Endodermal cell (in vitro differentiated cells): ENCODE measurements at regions not wholly inside any gene's neighbourhood (a gene's known extent, or its start where the extent isn't known, plus 50 kb on each side); places are given as distances from the start of the nearest gene placed in this dataset.

Experiments used
- DNase-seq: peaks from one replicate; pipeline ENCODE4 v3.0.0-alpha.2; 2017
- H3K27ac ChIP-seq: 2 replicates; pipeline ENCODE4 v1.5.1; 2013; ENCODE audit warnings: mild to moderate bottlenecking, low read depth, low read length, moderate library complexity
- H3K27me3 ChIP-seq: 2 replicates; pipeline ENCODE4 v1.6.1; 2013; ENCODE audit warnings: mild to moderate bottlenecking, low read length, moderate library complexity; ENCODE audit not compliant: insufficient read depth, control insufficient read depth, poor library complexity, severe bottlenecking
- H3K36me3 ChIP-seq: 2 replicates; pipeline ENCODE4 v1.7.0; 2013; ENCODE audit warnings: mild to moderate bottlenecking, low read length, moderate library complexity; ENCODE audit not compliant: control insufficient read depth, insufficient read depth
- H3K4me1 ChIP-seq: one replicate; pipeline ENCODE4 v1.7.0; 2013; ENCODE audit warnings: low read length; ENCODE audit not compliant: control insufficient read depth, insufficient read depth
- H3K4me3 ChIP-seq: 2 replicates; pipeline ENCODE4 v1.5.1; 2013; ENCODE audit warnings: mild to moderate bottlenecking, low read length, moderate library complexity
- H3K9ac ChIP-seq: 2 replicates; pipeline ENCODE4 v1.6.1; 2013; ENCODE audit warnings: mild to moderate bottlenecking, low read length, moderate library complexity; ENCODE audit not compliant: poor library complexity, severe bottlenecking; ENCODE audit errors: extremely low read depth
- H3K9me3 ChIP-seq: 2 replicates; pipeline ENCODE4 v1.6.1; 2013; ENCODE audit warnings: mild to moderate bottlenecking, low read length, moderate library complexity; ENCODE audit not compliant: control insufficient read depth
- H3K27ac Mint-ChIP-seq: 2 replicates; pipeline ENCODE4 v1.8.0; 2020; ENCODE audit warnings: mixed read lengths
- H3K27me3 Mint-ChIP-seq: 2 replicates; pipeline ENCODE4 v1.8.0; 2021; ENCODE audit warnings: mild to moderate bottlenecking, mixed read lengths; ENCODE audit not compliant: insufficient read depth
- H3K36me3 Mint-ChIP-seq: 2 replicates; pipeline ENCODE4 v1.8.0; 2020; ENCODE audit warnings: low read depth, mixed read lengths
- H3K4me1 Mint-ChIP-seq: 2 replicates; pipeline ENCODE4 v1.8.0; 2020; ENCODE audit warnings: mixed read lengths
- H3K4me3 Mint-ChIP-seq: 2 replicates; pipeline ENCODE4 v1.8.0; 2020; ENCODE audit warnings: mild to moderate bottlenecking, moderate library complexity, mixed read lengths
- H3K9me3 Mint-ChIP-seq: 2 replicates; pipeline ENCODE4 v1.8.0; 2020; ENCODE audit warnings: mild to moderate bottlenecking, mixed read lengths
- WGBS, 2 experiments: methylation state at CpG; one replicate each; pipeline versions ENCODE4 v1.1.5 to v1.1.7; 2013; ENCODE audit warnings: missing lambda C conversion rate in 2 of 2, mixed read lengths in 1 of 2; ENCODE audit not compliant: insufficient coverage in 1 of 2, insufficient read length in 1 of 2; 5-methylcytosine and 5-hydroxymethylcytosine counted together
- TF ChIP-seq, protein P1 (sequence below): fragments of 200-600 bp; sonication (generic); conservative IDR thresholded peaks from 2 replicates; pipeline ENCODE4 v1.5.0; 2021; ENCODE audit warnings: antibody characterized with exemption, mild to moderate bottlenecking

DNA sequence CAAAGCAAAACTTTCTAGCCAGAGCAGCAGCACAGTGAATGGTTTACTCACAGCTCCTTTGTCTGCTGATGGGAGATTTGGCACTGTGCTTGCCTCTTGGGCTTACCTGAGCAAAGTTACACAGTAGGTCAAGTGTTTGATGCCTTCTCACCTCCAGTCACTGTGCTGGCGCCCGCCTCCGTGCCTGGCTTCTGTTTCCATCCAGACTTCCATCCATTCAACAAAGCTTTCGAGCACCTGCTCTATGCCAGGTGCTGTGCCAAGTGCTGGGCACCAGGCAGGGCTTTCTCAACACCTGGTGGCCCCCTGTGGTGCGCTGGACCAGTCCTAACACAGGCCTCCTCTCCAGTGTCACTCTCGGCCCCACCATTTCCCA, 199.2 kb upstream of the EEA1 start:
- TF ChIP-seq, protein P1, sequence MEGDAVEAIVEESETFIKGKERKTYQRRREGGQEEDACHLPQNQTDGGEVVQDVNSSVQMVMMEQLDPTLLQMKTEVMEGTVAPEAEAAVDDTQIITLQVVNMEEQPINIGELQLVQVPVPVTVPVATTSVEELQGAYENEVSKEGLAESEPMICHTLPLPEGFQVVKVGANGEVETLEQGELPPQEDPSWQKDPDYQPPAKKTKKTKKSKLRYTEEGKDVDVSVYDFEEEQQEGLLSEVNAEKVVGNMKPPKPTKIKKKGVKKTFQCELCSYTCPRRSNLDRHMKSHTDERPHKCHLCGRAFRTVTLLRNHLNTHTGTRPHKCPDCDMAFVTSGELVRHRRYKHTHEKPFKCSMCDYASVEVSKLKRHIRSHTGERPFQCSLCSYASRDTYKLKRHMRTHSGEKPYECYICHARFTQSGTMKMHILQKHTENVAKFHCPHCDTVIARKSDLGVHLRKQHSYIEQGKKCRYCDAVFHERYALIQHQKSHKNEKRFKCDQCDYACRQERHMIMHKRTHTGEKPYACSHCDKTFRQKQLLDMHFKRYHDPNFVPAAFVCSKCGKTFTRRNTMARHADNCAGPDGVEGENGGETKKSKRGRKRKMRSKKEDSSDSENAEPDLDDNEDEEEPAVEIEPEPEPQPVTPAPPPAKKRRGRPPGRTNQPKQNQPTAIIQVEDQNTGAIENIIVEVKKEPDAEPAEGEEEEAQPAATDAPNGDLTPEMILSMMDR: no peak
- WGBS, 2 experiments: 87 to 93% methylated on average over 4 to 6 of the region's 6 CpGs
- Histone ChIP-seq H3K9me3 (no peaks in the 10 kb centered on the region), H3K27ac (no peak overlapping the region), H3K4me1 (peaks cover 5% of the 10 kb centered on the region), H3K27me3 (no peaks in the 10 kb centered on the region), H3K9ac (no peak overlapping the region), H3K36me3 (no peaks in the 10 kb centered on the region), H3K4me3 (no peak overlapping the region)
- H3K27ac Mint-ChIP-seq: no peak overlapping the region
- no peaks in the 10 kb centered on the region for H3K27me3 Mint-ChIP-seq
- DNase-seq: no peak
- no peaks in the 10 kb centered on the region for H3K36me3 Mint-ChIP-seq
- no peak overlapping the region for H3K4me3 Mint-ChIP-seq
- H3K9me3 Mint-ChIP-seq: no peaks in the 10 kb centered on the region
- peaks cover 9% of the 10 kb centered on the region for H3K4me1 Mint-ChIP-seq

- Histone ChIP-seq H3K27ac (no peak overlapping the region), H3K27me3 (no peaks in the 10 kb centered on the region), H3K9me3 (no peaks in the 10 kb centered on the region), H3K4me3 (no peak overlapping the region), H3K9ac (no peak overlapping the region), H3K36me3 (no peaks in the 10 kb centered on the region), H3K4me1 (peaks cover 13% of the 10 kb centered on the region)
- no peaks in the 10 kb centered on the region for H3K27me3 Mint-ChIP-seq
- TF ChIP-seq, protein P1: no peak
- H3K9me3 Mint-ChIP-seq: no peaks in the 10 kb centered on the region
- H3K4me1 Mint-ChIP-seq: peaks cover 17% of the 10 kb centered on the region
- no peaks in the 10 kb centered on the region for H3K36me3 Mint-ChIP-seq
- 86% methylated on average over 4 of the region's 4 CpGs; no CpG with 5 or more reads in 1 of the 2 experiments for WGBS, 2 experiments
- H3K4me3 Mint-ChIP-seq: no peak overlapping the region
- H3K27ac Mint-ChIP-seq: no peak overlapping the region
- DNase-seq: no peak
These were observed 201.4 kb upstream of the EEA1 start for GRCh38 chr12:93130366-93131054.

- Mint-ChIP-seq H3K36me3 (no peaks in the 10 kb centered on the region), H3K27me3 (no peaks in the 10 kb centered on the region), H3K4me3 (no peak overlapping the region), H3K27ac (no peak overlapping the region), H3K9me3 (no peaks in the 10 kb centered on the region), H3K4me1 (peaks cover 23% of the 10 kb centered on the region)
- no peak overlapping the region for H3K9ac ChIP-seq
- H3K36me3 ChIP-seq: no peaks in the 10 kb centered on the region
- DNase-seq: no peak
- no peak overlapping the region for H3K27ac ChIP-seq
- no peaks in the 10 kb centered on the region for H3K9me3 ChIP-seq
- TF ChIP-seq, protein P1: no peak
- WGBS, 2 experiments: 96% methylated on average over 5 of the region's 5 CpGs
- no peaks in the 10 kb centered on the region for H3K27me3 ChIP-seq
- peaks cover 16% of the 10 kb centered on the region for H3K4me1 ChIP-seq
- H3K4me3 ChIP-seq: no peak overlapping the region
These were observed 204.3 kb upstream of the EEA1 start for GRCh38 chr12:93133361-93133760.
